ENCODE measurements at regions not wholly inside any gene's neighbourhood (a gene's known extent, or its start where the extent isn't known, plus 50 kb on each side); places are given as distances from the start of the nearest gene placed in this dataset.

DNA sequence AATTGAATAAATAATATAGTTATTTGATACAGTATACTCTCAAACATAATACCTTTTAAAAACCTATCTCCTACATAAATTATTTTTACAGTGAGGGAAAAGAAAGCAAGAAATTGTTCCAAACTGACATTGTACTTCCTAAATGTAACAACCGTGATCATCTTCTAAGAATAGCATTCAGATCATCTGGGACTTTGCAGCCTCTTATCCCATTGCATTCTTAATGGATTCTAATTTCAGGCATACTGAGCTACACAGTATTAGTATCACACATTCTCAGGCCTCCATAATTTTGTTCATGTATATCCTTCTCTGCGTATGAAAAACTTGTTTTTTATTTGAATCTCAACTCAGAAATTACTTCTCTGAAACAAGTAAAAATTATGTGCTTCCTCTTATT is 1134.7 kb upstream of the CDH2 start:
- TF ChIP-seq CTCF (IDR thresholded peaks at IDR 0.05) (no peak), POLR2A (IDR thresholded peaks at IDR 0.05) (no peak)
